ENCODE measurements at regions not wholly inside any gene's neighbourhood (a gene's known extent, or its start where the extent isn't known, plus 50 kb on each side); places are given as distances from the start of the nearest gene placed in this dataset.

GRCh38 chr5:92977846-92978540 lies 603.0 kb downstream of the NR2F1-AS1 start:
- 71 to 93% methylated on average over 2 to 3 of the region's 3 CpGs for WGBS, 2 donors (ENCODE audit: low coverage in 1 of 2)
- Histone ChIP-seq H3K27ac (no peak overlapping the region), H3K27me3 (no peaks in the 10 kb centered on the region), H3K9me3 (no peaks in the 10 kb centered on the region), H3K4me3 (no peak overlapping the region), H3K36me3 (no peaks in the 10 kb centered on the region), H3K4me1 (no peaks in the 10 kb centered on the region)
- in situ Hi-C loops (cut with MboI; ENCODE audit: low pct_ligation_motif_present in 1 of 4, low pct_unique_long_range_greater_than_20kb in 1 of 4, low sequenced_read_pairs in 3 of 4) (no loop called here), intact Hi-C loops (cut with DNase I; ENCODE audit: low total_unique reads) (no loop called here)
- TF ChIP-seq POLR2AphosphoS5 (IDR thresholded peaks at IDR 0.05) (no peak), POLR2A (IDR thresholded peaks at IDR 0.05) (no peak), EP300 (IDR thresholded peaks at IDR 0.05; ENCODE audit: low read depth) (no peak)
- DNase-seq: no peak

- intact Hi-C loops (cut with DNase I; ENCODE audit: low total_unique reads): no loop called here
- WGBS, 2 donors (ENCODE audit: low coverage in 1 of 2): 79 to 100% methylated on average over 1 of the region's 1 CpG
Measured at GRCh38 chr5:92976156-92976555, 604.9 kb downstream of the NR2F1-AS1 start.

GRCh38 chr5:92969781-92970237 lies 611.2 kb downstream of the NR2F1-AS1 start:
- no peak for DNase-seq
- WGBS, 2 donors (ENCODE audit: low coverage in 1 of 2): 54 to 66% methylated on average over 2 of the region's 2 CpGs
- intact Hi-C loops (cut with DNase I; ENCODE audit: low total_unique reads): no loop called here
- no peaks in the 10 kb centered on the region for H3K36me3 ChIP-seq
- no peaks in the 10 kb centered on the region for H3K27me3 ChIP-seq
- in situ Hi-C loops (cut with MboI; ENCODE audit: low pct_ligation_motif_present in 1 of 4, low pct_unique_long_range_greater_than_20kb in 1 of 4, low sequenced_read_pairs in 3 of 4): no loop called here
- H3K27ac ChIP-seq: no peak overlapping the region
- H3K4me1 ChIP-seq: no peaks in the 10 kb centered on the region
- H3K4me3 ChIP-seq: no peak overlapping the region
- no peaks in the 10 kb centered on the region for H3K9me3 ChIP-seq
- TF ChIP-seq POLR2A (IDR thresholded peaks at IDR 0.05): no peak
- no peak for TF ChIP-seq CTCF (IDR thresholded peaks at IDR 0.05)
- TF ChIP-seq EP300 (IDR thresholded peaks at IDR 0.05; ENCODE audit: low read depth): no peak
- TF ChIP-seq POLR2AphosphoS5 (IDR thresholded peaks at IDR 0.05): no peak

More at GRCh38 chr5:92976156-92976555, 604.9 kb downstream of the NR2F1-AS1 start:
- Histone ChIP-seq H3K27me3 (no peaks in the 10 kb centered on the region), H3K27ac (no peak overlapping the region), H3K4me1 (no peaks in the 10 kb centered on the region), H3K4me3 (no peak overlapping the region), H3K9me3 (no peaks in the 10 kb centered on the region), H3K36me3 (no peaks in the 10 kb centered on the region)
- no peak for DNase-seq
- in situ Hi-C loops (cut with MboI; ENCODE audit: low pct_ligation_motif_present in 1 of 4, low pct_unique_long_range_greater_than_20kb in 1 of 4, low sequenced_read_pairs in 3 of 4): no loop called here
- TF ChIP-seq POLR2AphosphoS5 (IDR thresholded peaks at IDR 0.05): no peak

GRCh38 chr5:92969191-92969780 lies 611.7 kb downstream of the NR2F1-AS1 start:
- H3K4me3 ChIP-seq: no peak overlapping the region
- H3K36me3 ChIP-seq: no peaks in the 10 kb centered on the region
- in situ Hi-C loops (cut with MboI; ENCODE audit: low pct_ligation_motif_present in 1 of 4, low pct_unique_long_range_greater_than_20kb in 1 of 4, low sequenced_read_pairs in 3 of 4) (no loop called here), intact Hi-C loops (cut with DNase I; ENCODE audit: low total_unique reads) (no loop called here)
- TF ChIP-seq POLR2A (IDR thresholded peaks at IDR 0.05): no peak
- TF ChIP-seq CTCF (IDR thresholded peaks at IDR 0.05): no peak
- TF ChIP-seq POLR2AphosphoS5 (IDR thresholded peaks at IDR 0.05): no peak
- TF ChIP-seq EP300 (IDR thresholded peaks at IDR 0.05; ENCODE audit: low read depth): no peak
- no peak for DNase-seq
- no peaks in the 10 kb centered on the region for H3K27me3 ChIP-seq
- H3K9me3 ChIP-seq: no peaks in the 10 kb centered on the region
- no peak overlapping the region for H3K27ac ChIP-seq
- no peaks in the 10 kb centered on the region for H3K4me1 ChIP-seq
- 74 to 92% methylated on average over 3 to 5 of the region's 5 CpGs for WGBS, 2 donors (ENCODE audit: low coverage in 1 of 2)

- Histone ChIP-seq H3K4me1 (no peaks in the 10 kb centered on the region), H3K27me3 (no peaks in the 10 kb centered on the region), H3K9me3 (no peaks in the 10 kb centered on the region), H3K27ac (no peak overlapping the region), H3K36me3 (no peaks in the 10 kb centered on the region), H3K4me3 (no peak overlapping the region)
- DNase-seq: no peak
- TF ChIP-seq POLR2AphosphoS5 (IDR thresholded peaks at IDR 0.05) (no peak), CTCF (IDR thresholded peaks at IDR 0.05) (no peak), EP300 (IDR thresholded peaks at IDR 0.05; ENCODE audit: low read depth) (no peak), POLR2A (IDR thresholded peaks at IDR 0.05) (no peak)
- intact Hi-C loops (cut with DNase I; ENCODE audit: low total_unique reads) (no loop called here), in situ Hi-C loops (cut with MboI; ENCODE audit: low pct_ligation_motif_present in 1 of 4, low pct_unique_long_range_greater_than_20kb in 1 of 4, low sequenced_read_pairs in 3 of 4) (no loop called here)
- WGBS, 2 donors (ENCODE audit: low coverage in 1 of 2): 75 to 77% methylated on average over 1 to 2 of the region's 2 CpGs
Measured at GRCh38 chr5:92963800-92964199, 617.2 kb downstream of the NR2F1-AS1 start.
